ENCODE measurements at regions not wholly inside any gene's neighbourhood (a gene's known extent, or its start where the extent isn't known, plus 50 kb on each side); places are given as distances from the start of the nearest gene placed in this dataset.

DNA sequence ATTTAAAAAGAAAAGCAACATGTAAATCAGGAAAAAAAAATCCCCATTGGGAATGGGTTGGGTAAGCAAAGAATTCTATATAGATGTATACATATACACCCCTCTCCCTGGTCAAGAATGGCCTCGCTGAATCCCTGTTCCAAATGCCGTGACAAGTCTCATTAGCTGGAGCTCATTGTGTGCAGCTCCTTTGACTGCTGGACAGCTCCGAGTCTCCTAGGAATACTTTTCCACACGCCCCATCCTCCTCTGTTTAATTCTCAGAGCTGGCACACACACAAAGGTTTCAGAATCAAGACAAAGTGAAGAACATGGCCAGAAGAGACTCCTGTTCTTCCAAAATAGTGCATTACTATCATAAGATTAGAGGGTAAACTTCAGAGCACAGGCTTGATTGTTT lies 130.9 kb upstream of the MKLN1 start:
- no peak overlapping the region for H3K4me3 ChIP-seq (ENCODE audit: low read depth, low read length)
- no peak for DNase-seq (ENCODE audit: low read depth)

GRCh38 chr7:131197920-131198615 lies 129.6 kb upstream of the MKLN1 start:
- no peak for DNase-seq (ENCODE audit: low read depth)

GRCh38 chr7:131202451-131202850 lies 125.2 kb upstream of the MKLN1 start:
- no peak overlapping the region for H3K4me3 ChIP-seq (ENCODE audit: low read depth, low read length)
- DNase-seq (ENCODE audit: low read depth) = no peak

More at GRCh38 chr7:131197920-131198615, 129.6 kb upstream of the MKLN1 start:
- H3K4me3 ChIP-seq (ENCODE audit: low read depth, low read length) = no peak overlapping the region

DNA sequence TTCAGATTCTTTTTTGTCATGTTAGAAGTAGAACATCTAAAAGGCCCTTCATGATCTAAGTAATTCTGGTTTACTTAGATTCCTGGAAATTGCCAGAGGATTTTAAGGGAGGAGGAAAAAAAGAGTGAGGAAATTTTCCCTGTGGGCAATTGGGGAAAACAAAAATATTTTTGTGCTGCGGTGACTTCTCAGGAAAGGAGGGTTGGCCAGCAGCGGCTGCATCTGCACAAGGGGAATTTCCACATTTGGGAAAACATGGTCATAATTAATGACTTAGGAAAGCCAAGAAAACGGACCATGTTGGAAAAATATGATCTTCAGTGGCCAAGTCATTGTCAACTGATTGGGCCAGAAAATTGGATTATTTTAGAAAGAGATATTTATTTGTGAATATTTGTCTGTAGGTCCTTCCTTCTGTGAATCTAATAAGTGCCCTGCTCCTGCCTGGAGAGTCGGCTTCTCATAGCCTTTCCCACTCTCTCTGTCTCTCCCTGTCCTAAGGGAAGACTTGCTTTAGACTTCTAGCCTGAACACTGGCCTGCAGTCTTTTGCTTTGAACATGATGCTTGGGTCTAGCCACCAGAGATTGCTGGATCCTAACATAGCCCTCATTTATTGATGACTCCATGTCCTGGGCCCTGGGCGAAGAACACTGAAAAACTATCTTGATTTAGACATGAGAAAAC lies 124.2 kb upstream of the MKLN1 start:
- H3K4me3 ChIP-seq (ENCODE audit: low read depth, low read length) = no peak overlapping the region
- DNase-seq (ENCODE audit: low read depth) = no peak

GRCh38 chr7:131208777-131209176 lies 118.9 kb upstream of the MKLN1 start:
- DNase-seq (ENCODE audit: low read depth) = no peak
- H3K4me3 ChIP-seq (ENCODE audit: low read depth, low read length) = no peak overlapping the region

DNA sequence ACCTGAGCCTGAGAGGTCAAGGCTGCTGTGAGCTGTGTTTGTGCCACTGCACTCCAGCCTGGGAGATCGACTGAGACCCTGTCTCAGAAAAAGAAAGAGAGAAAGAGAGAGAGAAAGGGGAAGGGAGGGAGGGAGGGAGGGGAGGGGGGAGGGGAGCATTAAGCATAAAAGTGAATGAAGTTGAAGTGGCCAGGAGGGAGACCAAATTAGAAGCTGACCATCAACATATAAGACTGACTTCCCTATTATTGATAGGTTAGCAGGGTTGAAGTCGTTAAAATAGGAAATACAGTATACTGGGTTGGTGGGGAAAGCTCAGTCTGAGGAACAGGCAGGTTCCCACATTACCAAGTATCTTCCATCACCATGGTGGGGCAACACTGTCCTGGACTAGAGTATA lies 117.1 kb upstream of the MKLN1 start:
- no peak for DNase-seq (ENCODE audit: low read depth)

GRCh38 chr7:131211500-131211899 lies 116.2 kb upstream of the MKLN1 start:
- H3K4me3 ChIP-seq (ENCODE audit: low read depth, low read length) = no peak overlapping the region
- DNase-seq (ENCODE audit: low read depth) = no peak

More for the DNA sequence above, 117.1 kb upstream of the MKLN1 start:
- H3K4me3 ChIP-seq (ENCODE audit: low read depth, low read length) = no peak overlapping the region

DNA sequence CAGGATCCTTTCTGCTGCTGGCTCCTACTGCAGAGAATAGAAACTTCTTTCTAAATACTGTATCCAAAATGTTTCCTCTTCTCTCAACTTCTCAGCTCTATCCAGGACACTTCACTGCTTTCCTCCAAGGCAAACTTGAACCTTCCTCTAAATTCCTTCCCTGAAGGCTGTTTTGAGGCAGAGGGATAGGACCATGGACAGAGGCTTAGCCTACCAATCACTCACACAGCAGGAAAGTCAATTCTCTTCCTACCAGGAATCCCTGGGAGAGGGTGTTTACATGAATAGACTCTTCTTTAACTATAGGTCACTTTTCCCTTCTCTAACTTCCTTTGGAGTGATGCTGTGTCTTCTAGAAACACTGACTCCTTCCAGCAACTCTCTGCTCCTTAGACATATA lies 115.6 kb upstream of the MKLN1 start:
- DNase-seq (ENCODE audit: low read depth) = no peak
- H3K4me3 ChIP-seq (ENCODE audit: low read depth, low read length) = no peak overlapping the region

DNA sequence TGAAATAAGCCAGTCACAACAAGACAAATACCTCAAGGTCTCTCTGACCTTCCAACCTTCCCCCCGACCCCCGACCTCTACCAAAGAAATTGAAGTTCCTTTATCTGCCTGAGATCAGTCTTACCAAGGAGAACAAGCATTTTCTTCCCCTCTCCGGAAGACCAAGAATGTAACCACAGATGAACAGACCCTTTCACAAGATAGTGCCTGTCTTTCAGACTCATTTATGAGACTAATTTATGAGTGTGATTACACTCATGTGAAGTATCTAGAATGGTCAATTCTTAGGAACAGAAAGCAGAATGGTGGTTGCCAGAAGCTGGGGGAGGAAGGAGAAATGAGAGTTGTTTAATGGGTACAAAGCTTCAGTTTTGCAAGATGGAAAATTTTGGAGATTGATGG lies 108.9 kb upstream of the MKLN1 start:
- H3K4me3 ChIP-seq (ENCODE audit: low read depth, low read length) = no peak overlapping the region

DNA sequence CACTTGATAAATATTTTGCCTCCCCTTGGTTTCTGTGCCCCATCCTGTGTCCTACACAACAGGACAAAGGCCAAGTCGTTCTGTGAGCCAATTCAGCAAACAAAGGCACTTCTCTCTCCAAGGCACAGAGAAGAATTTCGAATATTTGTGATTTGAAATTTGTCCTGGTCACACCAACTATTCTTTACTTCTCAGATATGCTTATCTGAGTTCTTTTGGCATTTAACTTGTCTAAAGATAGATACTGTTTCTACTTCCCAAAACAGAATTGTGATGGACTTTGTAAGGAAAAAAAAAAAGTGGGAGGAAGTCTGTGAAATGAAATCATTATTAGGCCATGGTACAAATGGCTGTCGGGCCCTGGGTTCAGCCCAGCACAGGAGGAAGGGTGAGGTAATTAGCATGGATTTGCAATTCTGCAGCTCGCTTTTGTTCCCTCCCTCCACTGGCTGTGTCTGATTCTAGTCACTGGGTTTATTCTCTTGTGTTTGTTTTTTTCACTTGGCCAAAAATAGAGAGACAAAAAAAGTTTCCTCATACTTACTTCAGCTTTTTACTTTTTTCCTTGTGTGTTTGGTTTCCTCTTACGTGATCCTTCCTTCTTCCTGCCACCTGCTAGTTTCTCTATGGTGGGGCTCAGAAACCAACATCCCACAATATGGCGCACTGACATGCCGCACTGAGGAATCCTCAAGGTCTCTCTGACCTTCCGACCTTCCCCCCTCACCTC lies 108.2 kb upstream of the MKLN1 start:
- no peak for DNase-seq (ENCODE audit: low read depth)

More for the DNA sequence above, 108.9 kb upstream of the MKLN1 start:
- no peak for DNase-seq (ENCODE audit: low read depth)

GRCh38 chr7:131221061-131221460 lies 106.6 kb upstream of the MKLN1 start:
- no peak overlapping the region for H3K4me3 ChIP-seq (ENCODE audit: low read depth, low read length)
- no peak for DNase-seq (ENCODE audit: low read depth)

More for the DNA sequence above, 108.2 kb upstream of the MKLN1 start:
- H3K4me3 ChIP-seq (ENCODE audit: low read depth, low read length) = no peak overlapping the region

DNA sequence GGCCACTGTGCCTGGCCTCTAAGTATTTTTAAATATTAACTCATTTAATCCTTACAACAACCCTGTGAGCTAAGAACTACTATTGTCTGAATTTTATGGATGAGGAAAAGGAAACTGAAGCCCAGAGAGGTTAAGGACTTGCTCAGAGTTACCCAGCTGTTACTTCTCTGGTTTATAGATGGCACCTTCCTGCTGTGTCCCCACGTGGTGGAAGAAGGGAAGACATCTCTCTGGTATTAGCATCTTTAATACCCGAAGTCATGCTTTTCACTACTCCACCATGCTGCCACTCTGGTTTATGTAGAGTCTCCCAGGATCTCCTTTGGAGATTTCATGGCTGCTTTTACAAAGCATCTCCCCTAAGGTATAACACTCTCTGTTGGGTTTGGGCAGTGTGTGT lies 105.5 kb upstream of the MKLN1 start:
- DNase-seq (ENCODE audit: low read depth) = no peak
- H3K4me3 ChIP-seq (ENCODE audit: low read depth, low read length) = no peak overlapping the region

GRCh38 chr7:131223151-131223550 lies 104.5 kb upstream of the MKLN1 start:
- H3K4me3 ChIP-seq (ENCODE audit: low read depth, low read length) = no peak overlapping the region
- DNase-seq (ENCODE audit: low read depth) = no peak

- DNase-seq (ENCODE audit: low read depth) = no peak
- no peak overlapping the region for H3K4me3 ChIP-seq (ENCODE audit: low read depth, low read length)
These were observed 102.7 kb upstream of the MKLN1 start for GRCh38 chr7:131224996-131225395.

GRCh38 chr7:131225619-131226513 lies 101.8 kb upstream of the MKLN1 start:
- H3K4me3 ChIP-seq (ENCODE audit: low read depth, low read length) = no peak overlapping the region
- no peak for DNase-seq (ENCODE audit: low read depth)

DNA sequence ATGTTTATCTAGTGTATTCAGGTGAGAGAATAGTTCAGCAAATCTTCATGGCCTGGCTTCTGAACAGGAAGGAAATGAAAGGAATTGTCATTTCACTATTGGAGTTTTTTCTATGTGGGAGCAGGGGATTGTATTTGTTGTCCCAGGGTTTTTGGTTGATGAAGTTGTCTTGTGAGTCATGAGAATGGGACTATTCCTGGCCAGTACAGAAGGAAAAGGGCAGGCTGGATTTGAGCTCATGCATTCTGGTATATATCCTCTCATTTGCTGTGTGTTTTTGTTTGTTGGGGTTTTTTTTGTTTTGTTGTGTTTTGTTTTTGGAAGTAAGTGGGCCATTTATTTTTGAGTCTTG lies 101.2 kb upstream of the MKLN1 start:
- DNase-seq (ENCODE audit: low read depth) = no peak
- H3K4me3 ChIP-seq (ENCODE audit: low read depth, low read length) = no peak overlapping the region

DNA sequence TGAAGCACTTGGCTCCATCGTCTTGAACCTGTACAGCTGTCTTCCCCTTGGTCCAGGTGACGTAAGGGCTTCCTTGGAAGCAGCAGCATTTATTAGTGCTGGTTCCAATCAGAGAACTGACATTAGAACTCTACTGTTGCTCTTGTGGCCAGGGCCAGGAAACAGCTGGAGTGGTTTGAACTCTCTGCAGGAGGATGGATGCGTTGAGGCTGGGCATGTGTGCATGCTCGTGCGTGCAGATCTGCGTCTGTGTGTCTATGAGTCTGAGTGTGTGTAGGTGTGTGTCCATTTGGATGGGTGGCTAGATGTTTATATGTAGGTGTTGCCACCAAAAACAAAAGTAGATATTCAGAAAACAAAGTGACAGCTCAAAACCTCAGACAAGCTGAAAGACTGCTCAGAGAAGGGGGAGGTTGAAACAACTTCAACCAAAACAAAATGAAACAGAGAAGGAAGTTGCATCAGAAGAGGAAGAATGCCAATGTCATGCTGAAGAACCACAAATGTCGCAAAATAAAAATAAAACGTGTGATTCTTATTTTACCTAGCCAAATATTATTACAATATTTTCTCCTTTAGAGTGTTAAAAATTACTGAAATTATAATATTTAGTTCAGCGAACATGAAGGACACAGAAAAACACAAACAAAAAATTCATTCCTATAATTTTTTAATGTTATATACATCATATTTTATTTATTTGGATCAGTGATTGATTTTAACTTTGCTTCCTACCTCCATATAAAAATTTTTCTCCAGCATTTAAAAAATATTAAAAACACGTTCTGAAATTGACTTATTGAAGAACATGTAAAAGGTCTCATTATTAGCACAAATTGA lies 96.1 kb upstream of the MKLN1 start:
- DNase-seq (ENCODE audit: low read depth) = peak; percentile 58

DNA sequence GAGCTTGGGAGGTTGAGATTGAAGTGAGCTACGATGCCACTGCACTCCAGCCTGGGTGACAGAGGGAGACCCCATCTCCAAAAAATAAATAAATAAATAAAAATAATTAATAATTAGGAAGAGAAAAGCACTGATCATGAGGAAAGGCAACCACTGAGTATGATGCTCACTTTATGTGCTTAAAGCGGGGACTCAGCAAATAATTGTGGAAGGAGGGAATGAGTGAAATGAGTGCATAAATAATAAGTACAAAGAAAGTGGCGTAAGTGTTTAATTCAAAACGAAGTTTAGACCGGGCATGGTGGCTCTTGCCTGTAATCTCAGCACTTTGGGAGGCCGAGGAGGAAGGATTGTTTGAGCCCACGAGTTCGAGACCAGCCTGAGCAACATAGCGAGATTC lies 94.9 kb upstream of the MKLN1 start:
- DNase-seq (ENCODE audit: low read depth) = no peak
- H3K4me3 ChIP-seq (ENCODE audit: low read depth, low read length) = no peak overlapping the region

More for the DNA sequence above, 96.1 kb upstream of the MKLN1 start:
- H3K4me3 ChIP-seq (ENCODE audit: low read depth, low read length) = no peak overlapping the region

DNA sequence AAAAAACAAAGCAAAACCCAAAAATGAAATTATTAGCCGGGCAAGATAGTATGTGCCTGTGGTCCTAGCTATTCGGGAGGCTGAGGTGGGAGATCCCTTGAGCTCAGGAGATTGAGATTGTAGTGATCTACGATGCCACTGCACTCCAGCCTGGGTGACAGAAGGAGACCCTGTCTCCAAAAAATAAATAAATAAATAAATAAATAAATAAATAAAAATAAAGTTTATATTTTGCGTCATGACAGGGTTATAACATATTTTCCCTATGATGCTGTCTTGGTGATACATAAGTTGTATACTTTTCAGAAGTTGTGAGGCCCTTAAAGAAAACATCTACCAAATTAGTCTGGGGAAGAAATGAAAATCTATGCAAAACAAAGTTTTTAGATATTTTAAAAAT lies 94.5 kb upstream of the MKLN1 start:
- DNase-seq (ENCODE audit: low read depth) = no peak
- no peak overlapping the region for H3K4me3 ChIP-seq (ENCODE audit: low read depth, low read length)

All from skeletal muscle cell (primary cell).